ENCODE measurements at regions not wholly inside any gene's neighbourhood (a gene's known extent, or its start where the extent isn't known, plus 50 kb on each side); places are given as distances from the start of the nearest gene placed in this dataset.
"Not testable (repeated sequence)": the region's sequence is repeated elsewhere in the genome, so short reads cannot be mapped to it uniquely, and the experiment has no call there.

DNA sequence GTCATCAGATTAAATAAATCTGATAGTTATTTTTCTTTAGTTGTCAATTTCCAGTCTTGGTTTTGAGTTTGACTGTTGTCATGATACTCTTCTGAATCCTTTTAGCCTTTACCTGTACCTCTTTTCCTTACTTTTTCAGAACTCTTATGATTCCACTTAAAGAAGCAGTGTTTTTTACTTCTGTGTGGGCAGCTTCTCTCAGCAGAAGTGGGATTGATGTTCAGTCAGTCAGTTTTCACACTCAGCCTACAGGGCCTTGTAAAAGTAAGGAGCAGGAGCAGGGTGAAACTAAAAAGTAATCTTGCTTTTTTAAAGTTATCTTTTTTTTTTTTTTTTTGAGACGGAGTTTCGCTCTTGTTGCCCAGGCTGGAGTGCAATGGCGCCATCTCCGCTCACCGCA lies 75.1 kb downstream of the HAUS1 start:
- DNase-seq = no peak

- DNase-seq = no peak
Measured at GRCh38 chr18:46182633-46183358, 78.6 kb downstream of the HAUS1 start.

DNA sequence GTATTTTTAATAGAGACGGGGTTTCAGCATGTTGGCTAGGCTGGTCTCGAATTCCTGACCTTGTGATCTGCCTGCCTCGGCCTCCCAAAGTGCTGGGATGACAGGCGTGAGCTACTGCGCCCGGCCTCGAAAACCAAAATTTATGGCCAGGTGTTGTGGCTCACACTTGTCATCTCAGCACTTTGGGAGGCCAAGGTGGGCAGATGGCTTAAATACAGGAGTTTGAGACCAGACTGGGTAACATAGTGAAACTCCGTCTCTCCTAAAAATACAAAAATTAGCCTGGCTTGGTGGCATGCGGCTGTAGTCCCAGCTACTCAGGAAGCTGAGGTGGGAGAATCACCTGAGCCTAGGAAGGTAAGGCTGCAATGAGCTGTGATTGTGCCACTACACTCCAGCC lies 80.1 kb downstream of the HAUS1 start:
- DNase-seq = not testable (repeated sequence)

- no peak for DNase-seq
Measured at GRCh38 chr18:46184727-46185126, 80.5 kb downstream of the HAUS1 start.

- DNase-seq = no peak
Measured at GRCh38 chr18:46190667-46191066, 86.5 kb downstream of the HAUS1 start.

DNA sequence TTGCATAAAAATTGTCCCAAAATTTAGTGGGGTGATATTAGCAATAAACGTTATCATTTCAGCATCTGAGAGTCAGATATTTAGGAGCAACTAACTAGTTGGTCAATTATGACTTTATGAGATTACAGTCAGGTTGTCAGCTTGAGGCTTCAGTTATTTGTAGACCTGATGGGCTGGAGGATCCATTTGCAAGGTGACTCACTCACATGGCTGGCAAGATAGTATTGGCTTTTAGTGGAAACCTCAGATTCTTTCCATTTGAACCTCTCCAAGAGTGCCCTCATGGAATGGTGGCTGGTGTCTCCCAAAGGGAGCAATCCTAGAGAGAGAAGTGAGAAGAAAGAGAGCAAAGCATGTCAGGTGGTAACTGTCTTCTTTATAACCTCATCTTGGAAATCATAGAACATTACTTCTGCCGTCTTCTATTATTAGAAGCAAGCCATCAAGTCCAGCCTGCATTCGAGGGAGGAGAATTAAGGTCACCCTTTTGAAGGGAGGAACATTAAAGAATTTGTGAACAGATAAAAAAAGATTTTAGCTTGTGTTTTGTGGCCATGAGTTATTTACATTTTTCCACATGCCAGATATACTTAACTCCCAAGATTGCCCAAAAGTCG lies 92.5 kb downstream of the HAUS1 start:
- no peak for DNase-seq

- DNase-seq = no peak
Measured at GRCh38 chr18:46199515-46200147, 95.4 kb downstream of the HAUS1 start.

GRCh38 chr18:46200178-46201055 lies 96.2 kb downstream of the HAUS1 start:
- DNase-seq = not testable (repeated sequence)

- DNase-seq = no peak
Measured at GRCh38 chr18:46204143-46204542, 100.0 kb downstream of the HAUS1 start.

GRCh38 chr18:46207985-46208384 lies 103.8 kb downstream of the HAUS1 start:
- DNase-seq = no peak

- no peak for DNase-seq
Measured at GRCh38 chr18:46209161-46209560, 105.0 kb downstream of the HAUS1 start.

GRCh38 chr18:46211816-46212215 lies 107.6 kb downstream of the HAUS1 start:
- DNase-seq = no peak

GRCh38 chr18:46212398-46212797 lies 108.2 kb downstream of the HAUS1 start:
- no peak for DNase-seq

GRCh38 chr18:46213295-46213694 lies 109.1 kb downstream of the HAUS1 start:
- DNase-seq = no peak

DNA sequence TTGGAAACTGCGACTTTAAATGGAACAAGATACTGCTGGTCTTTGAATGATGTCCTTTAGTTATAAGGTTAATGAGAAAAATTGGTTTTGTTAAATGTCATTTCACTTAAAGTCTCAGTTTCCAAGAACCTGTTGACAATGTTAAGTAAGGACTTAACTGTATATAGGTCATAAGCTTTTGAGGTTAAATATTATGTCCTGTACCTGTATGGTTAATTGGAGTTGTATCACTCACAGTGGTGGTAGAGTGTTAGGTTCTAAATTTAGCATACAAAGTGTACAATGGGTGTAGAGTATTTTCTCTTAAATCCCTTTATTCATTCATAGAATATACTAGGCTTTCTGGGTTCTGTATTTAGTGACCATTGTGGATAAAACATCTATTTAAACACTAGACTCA lies 110.2 kb downstream of the HAUS1 start:
- no peak for DNase-seq

- no peak for DNase-seq
Measured at GRCh38 chr18:46215902-46216723, 111.9 kb downstream of the HAUS1 start.

DNA sequence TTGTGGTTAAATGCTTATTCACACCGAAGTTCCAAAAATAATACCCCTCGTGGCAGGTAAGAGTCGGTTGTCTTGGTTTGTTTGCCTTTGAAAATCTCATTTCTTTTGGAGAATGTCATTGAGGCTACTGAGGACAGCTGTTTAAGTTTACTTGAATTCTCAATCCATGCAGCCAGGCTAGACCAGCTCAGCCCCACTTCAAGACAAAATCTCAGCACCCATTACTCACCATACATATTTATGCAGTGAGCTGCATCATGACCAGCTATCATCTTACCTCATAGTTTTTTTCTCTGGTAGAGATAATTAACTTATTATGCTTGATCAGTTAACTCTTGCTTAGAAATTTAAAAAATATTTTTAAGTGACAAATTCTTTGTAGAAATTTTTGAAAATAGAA lies 115.9 kb downstream of the HAUS1 start:
- DNase-seq = no peak

GRCh38 chr18:46222093-46222492 lies 117.9 kb downstream of the HAUS1 start:
- no peak for DNase-seq

- no peak for DNase-seq
Measured at GRCh38 chr18:46222710-46223360, 118.7 kb downstream of the HAUS1 start.

DNA sequence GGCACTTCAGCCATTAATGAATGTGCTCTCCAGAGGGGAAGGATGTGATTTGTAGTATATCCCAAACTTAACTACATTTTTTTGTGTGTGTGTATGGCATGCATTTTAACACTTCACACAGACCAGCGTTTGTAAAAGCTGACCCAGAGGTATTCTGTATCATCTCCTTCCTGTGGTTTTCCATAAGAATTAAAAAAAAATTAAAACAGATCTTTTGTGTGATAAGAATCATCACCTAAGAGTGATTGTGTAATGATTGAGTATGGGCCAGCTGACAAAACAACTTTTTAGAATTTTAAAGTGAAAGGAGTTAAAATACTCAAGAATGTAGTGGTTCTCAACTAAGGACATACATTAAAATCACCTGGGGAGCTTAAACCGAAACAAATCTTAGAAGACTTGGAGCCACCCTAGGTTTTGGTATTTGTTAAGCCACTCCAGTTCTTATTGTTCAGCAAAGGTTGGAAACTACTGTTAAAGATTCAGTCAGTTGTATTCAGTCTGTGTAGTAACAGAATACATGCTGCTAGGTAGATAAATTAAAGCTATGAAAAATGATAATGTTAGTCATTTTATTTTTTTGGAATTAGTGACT lies 120.1 kb downstream of the HAUS1 start:
- no peak for DNase-seq

Measured in muscle of arm (tissue), 1 donor.